Activated naive CD8-positive, alpha-beta T cell treated with anti-CD3 and anti-CD28 coated beads for 36 hours (primary cell): ENCODE measurements at regions not wholly inside any gene's neighbourhood (a gene's known extent, or its start where the extent isn't known, plus 50 kb on each side); places are given as distances from the start of the nearest gene placed in this dataset.
"Not testable (repeated sequence)": the region's sequence is repeated elsewhere in the genome, so short reads cannot be mapped to it uniquely, and the experiment has no call there.

Source experiments
- DNase-seq: peaks from one replicate; pipeline ENCODE4 v3.0.0; 2021
- H3K27ac Mint-ChIP-seq: one replicate; pipeline ENCODE4 v1.8.0; 2022; ENCODE audit warnings: mild to moderate bottlenecking, moderate library complexity, mixed read lengths
- H3K27me3 Mint-ChIP-seq: one replicate; pipeline ENCODE4 v1.8.0; 2022; ENCODE audit warnings: mild to moderate bottlenecking, mixed read lengths
- H3K36me3 Mint-ChIP-seq: one replicate; pipeline ENCODE4 v1.8.0; 2021; ENCODE audit warnings: mild to moderate bottlenecking, mixed read lengths
- H3K4me1 Mint-ChIP-seq: one replicate; pipeline ENCODE4 v1.8.0; 2021; ENCODE audit warnings: mixed read lengths
- H3K4me3 Mint-ChIP-seq: one replicate; pipeline ENCODE4 v1.8.0; 2022; ENCODE audit warnings: mild to moderate bottlenecking, moderate library complexity, mixed read lengths
- H3K9me3 Mint-ChIP-seq: one replicate; pipeline ENCODE4 v1.8.0; 2022; ENCODE audit warnings: mixed read lengths

GRCh38 chr4:55028196-55028595 is 97.2 kb downstream of the KDR start:
- Mint-ChIP-seq H3K4me3 (no peak overlapping the region), H3K27me3 (peaks cover 15% of the 10 kb centered on the region), H3K4me1 (no peaks in the 10 kb centered on the region), H3K27ac (no peak overlapping the region), H3K36me3 (no peaks in the 10 kb centered on the region), H3K9me3 (no peaks in the 10 kb centered on the region)
- DNase-seq, result no peak

GRCh38 chr4:55027596-55027995 is 97.8 kb downstream of the KDR start:
- no peak for DNase-seq
- no peak overlapping the region for H3K27ac Mint-ChIP-seq
- no peak overlapping the region for H3K4me3 Mint-ChIP-seq
- no peaks in the 10 kb centered on the region for H3K36me3 Mint-ChIP-seq
- H3K27me3 Mint-ChIP-seq, result peaks cover 12% of the 10 kb centered on the region
- H3K4me1 Mint-ChIP-seq, result no peaks in the 10 kb centered on the region
- H3K9me3 Mint-ChIP-seq, result no peaks in the 10 kb centered on the region

- not testable (repeated sequence) for H3K9me3 Mint-ChIP-seq, DNase-seq, H3K36me3 Mint-ChIP-seq, H3K4me3 Mint-ChIP-seq, H3K4me1 Mint-ChIP-seq, H3K27ac Mint-ChIP-seq
- peaks cover 16% of the 10 kb centered on the region for H3K27me3 Mint-ChIP-seq
Measured at GRCh38 chr4:55025456-55025855, 99.9 kb downstream of the KDR start.

GRCh38 chr4:55023030-55023429 is 102.4 kb downstream of the KDR start:
- Mint-ChIP-seq H3K9me3 (no peaks in the 10 kb centered on the region), H3K27ac (no peak overlapping the region), H3K4me1 (no peaks in the 10 kb centered on the region), H3K36me3 (no peaks in the 10 kb centered on the region), H3K27me3 (peaks cover 12% of the 10 kb centered on the region), H3K4me3 (no peak overlapping the region)
- no peak for DNase-seq

GRCh38 chr4:55021214-55021613 is 104.2 kb downstream of the KDR start:
- peaks cover 12% of the 10 kb centered on the region for H3K27me3 Mint-ChIP-seq
- H3K4me3 Mint-ChIP-seq, result no peak overlapping the region
- no peak for DNase-seq
- H3K4me1 Mint-ChIP-seq, result no peaks in the 10 kb centered on the region
- H3K36me3 Mint-ChIP-seq, result no peaks in the 10 kb centered on the region
- no peak overlapping the region for H3K27ac Mint-ChIP-seq
- no peaks in the 10 kb centered on the region for H3K9me3 Mint-ChIP-seq

GRCh38 chr4:55020131-55020530 is 105.3 kb downstream of the KDR start:
- no peak overlapping the region for H3K27ac Mint-ChIP-seq

GRCh38 chr4:55018978-55019377 is 106.4 kb downstream of the KDR start:
- H3K9me3 Mint-ChIP-seq, result no peaks in the 10 kb centered on the region
- no peak for DNase-seq
- H3K4me1 Mint-ChIP-seq, result no peaks in the 10 kb centered on the region
- H3K27ac Mint-ChIP-seq, result no peak overlapping the region
- H3K36me3 Mint-ChIP-seq, result no peaks in the 10 kb centered on the region
- no peak overlapping the region for H3K4me3 Mint-ChIP-seq
- peaks cover 12% of the 10 kb centered on the region for H3K27me3 Mint-ChIP-seq

More at GRCh38 chr4:55020131-55020530, 105.3 kb downstream of the KDR start:
- no peaks in the 10 kb centered on the region for H3K4me1 Mint-ChIP-seq
- peaks cover 12% of the 10 kb centered on the region for H3K27me3 Mint-ChIP-seq
- no peaks in the 10 kb centered on the region for H3K9me3 Mint-ChIP-seq
- no peak for DNase-seq
- no peaks in the 10 kb centered on the region for H3K36me3 Mint-ChIP-seq
- no peak overlapping the region for H3K4me3 Mint-ChIP-seq

GRCh38 chr4:55018521-55018920 is 106.9 kb downstream of the KDR start:
- Mint-ChIP-seq H3K4me1 (no peaks in the 10 kb centered on the region), H3K4me3 (no peak overlapping the region), H3K9me3 (no peaks in the 10 kb centered on the region), H3K27ac (no peak overlapping the region), H3K27me3 (peaks cover 12% of the 10 kb centered on the region), H3K36me3 (no peaks in the 10 kb centered on the region)
- DNase-seq, result no peak

- Mint-ChIP-seq H3K27me3 (peaks cover 11% of the 10 kb centered on the region), H3K36me3 (no peaks in the 10 kb centered on the region), H3K9me3 (no peaks in the 10 kb centered on the region), H3K4me1 (no peaks in the 10 kb centered on the region), H3K27ac (no peak overlapping the region), H3K4me3 (no peak overlapping the region)
- DNase-seq, result no peak
Measured at GRCh38 chr4:55017406-55017805, 108.0 kb downstream of the KDR start.

- H3K4me1 Mint-ChIP-seq, result no peaks in the 10 kb centered on the region
- no peak overlapping the region for H3K27ac Mint-ChIP-seq
- no peaks in the 10 kb centered on the region for H3K9me3 Mint-ChIP-seq
- no peaks in the 10 kb centered on the region for H3K36me3 Mint-ChIP-seq
- peaks cover 4% of the 10 kb centered on the region for H3K27me3 Mint-ChIP-seq
- no peak overlapping the region for H3K4me3 Mint-ChIP-seq
- DNase-seq, result no peak
Measured at GRCh38 chr4:55016131-55016530, 109.3 kb downstream of the KDR start.

GRCh38 chr4:55014876-55015275 is 110.5 kb downstream of the KDR start:
- Mint-ChIP-seq H3K4me1 (no peaks in the 10 kb centered on the region), H3K36me3 (no peaks in the 10 kb centered on the region), H3K27me3 (peaks cover 3% of the 10 kb centered on the region), H3K27ac (no peak overlapping the region), H3K9me3 (no peaks in the 10 kb centered on the region), H3K4me3 (no peak overlapping the region)
- DNase-seq, result no peak

GRCh38 chr4:55013431-55013955 is 111.9 kb downstream of the KDR start:
- no peaks in the 10 kb centered on the region for H3K9me3 Mint-ChIP-seq
- H3K27me3 Mint-ChIP-seq, result peaks cover 3% of the 10 kb centered on the region
- no peaks in the 10 kb centered on the region for H3K4me1 Mint-ChIP-seq
- H3K27ac Mint-ChIP-seq, result no peak overlapping the region
- H3K4me3 Mint-ChIP-seq, result no peak overlapping the region
- DNase-seq, result no peak
- no peaks in the 10 kb centered on the region for H3K36me3 Mint-ChIP-seq

GRCh38 chr4:55012363-55013230 is 112.8 kb downstream of the KDR start:
- H3K4me3 Mint-ChIP-seq, result no peak overlapping the region
- H3K4me1 Mint-ChIP-seq, result no peaks in the 10 kb centered on the region
- no peaks in the 10 kb centered on the region for H3K9me3 Mint-ChIP-seq
- H3K27me3 Mint-ChIP-seq, result peaks cover 3% of the 10 kb centered on the region
- DNase-seq, result no peak
- no peak overlapping the region for H3K27ac Mint-ChIP-seq
- no peaks in the 10 kb centered on the region for H3K36me3 Mint-ChIP-seq

- no peak overlapping the region for H3K27ac Mint-ChIP-seq
- no peaks in the 10 kb centered on the region for H3K36me3 Mint-ChIP-seq
- H3K4me1 Mint-ChIP-seq, result no peaks in the 10 kb centered on the region
- no peak overlapping the region for H3K4me3 Mint-ChIP-seq
- H3K9me3 Mint-ChIP-seq, result no peaks in the 10 kb centered on the region
- no peak for DNase-seq
- peaks cover 3% of the 10 kb centered on the region for H3K27me3 Mint-ChIP-seq
Measured at GRCh38 chr4:55011761-55012160, 113.6 kb downstream of the KDR start.

- no peak for DNase-seq
- no peak overlapping the region for H3K27ac Mint-ChIP-seq
- H3K9me3 Mint-ChIP-seq, result no peaks in the 10 kb centered on the region
- peaks cover 3% of the 10 kb centered on the region for H3K27me3 Mint-ChIP-seq
- H3K4me3 Mint-ChIP-seq, result no peak overlapping the region
- no peaks in the 10 kb centered on the region for H3K36me3 Mint-ChIP-seq
- H3K4me1 Mint-ChIP-seq, result no peaks in the 10 kb centered on the region
Measured at GRCh38 chr4:55010550-55010949, 114.8 kb downstream of the KDR start.
